Skin epidermis (tissue), 12 donors: ENCODE measurements at regions not wholly inside any gene's neighbourhood (a gene's known extent, or its start where the extent isn't known, plus 50 kb on each side); places are given as distances from the start of the nearest gene placed in this dataset.
"Not testable (repeated sequence)": the region's sequence is repeated elsewhere in the genome, so short reads cannot be mapped to it uniquely, and the experiment has no call there.

Source experiments
- H3K27ac ChIP-seq, 21 experiments: fragments of 200-600 bp; sonication (generic) in 11 of 21; one replicate each; pipeline ENCODE4 v1.5.0; 2020; ENCODE audit warnings: mild to moderate bottlenecking in 3 of 21, inconsistent platforms in 2 of 21, moderate library complexity in 2 of 21
- H3K4me3 ChIP-seq, 7 experiments: fragments of 200-600 bp; sonication (generic) in 2 of 7; one replicate each; pipeline ENCODE4 v1.5.0; 2020; ENCODE audit warnings: inconsistent platforms in 2 of 7, mild to moderate bottlenecking in 2 of 7, moderate library complexity in 1 of 7

DNA sequence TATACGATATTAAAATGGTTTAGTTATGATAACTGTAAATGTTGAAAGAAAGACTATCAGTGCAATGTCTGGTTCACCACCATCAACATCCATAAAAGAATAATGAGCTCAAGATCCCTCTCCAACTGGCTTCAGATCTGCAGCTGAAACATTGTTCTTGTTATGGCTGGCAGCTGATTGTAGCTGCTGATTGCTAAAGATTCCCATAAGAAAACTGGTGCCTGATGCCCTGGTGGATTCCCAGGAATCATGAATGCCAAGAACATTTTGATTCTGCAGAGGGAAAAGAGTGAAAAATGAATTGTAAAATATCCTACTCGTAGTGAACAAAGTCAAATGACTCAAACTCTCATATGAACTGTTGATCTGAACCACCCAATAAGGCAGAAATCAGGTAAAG lies 1160.2 kb downstream of the EPHA7 start:
- no peak overlapping the region for H3K27ac ChIP-seq
- no peak overlapping the region for H3K4me3 ChIP-seq

DNA sequence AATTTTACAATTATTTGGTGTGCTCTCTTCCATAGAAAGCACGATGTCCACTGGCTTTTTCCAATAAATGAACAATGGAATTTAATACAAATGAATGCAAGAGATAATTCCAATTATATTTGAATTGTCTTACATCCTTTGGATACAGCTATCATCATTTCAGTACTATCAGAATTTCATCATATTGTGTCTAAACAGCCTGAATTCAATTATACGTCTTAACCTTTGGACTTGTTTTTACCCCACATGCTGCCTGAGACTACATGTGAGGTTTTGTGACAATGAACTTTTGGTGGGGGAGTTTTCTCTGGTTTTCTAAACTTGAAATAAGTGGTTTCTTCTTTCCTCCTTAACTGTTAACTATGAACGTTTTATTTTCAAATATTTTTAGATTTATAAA lies 1176.0 kb downstream of the EPHA7 start:
- H3K4me3 ChIP-seq, result no peak overlapping the region

DNA sequence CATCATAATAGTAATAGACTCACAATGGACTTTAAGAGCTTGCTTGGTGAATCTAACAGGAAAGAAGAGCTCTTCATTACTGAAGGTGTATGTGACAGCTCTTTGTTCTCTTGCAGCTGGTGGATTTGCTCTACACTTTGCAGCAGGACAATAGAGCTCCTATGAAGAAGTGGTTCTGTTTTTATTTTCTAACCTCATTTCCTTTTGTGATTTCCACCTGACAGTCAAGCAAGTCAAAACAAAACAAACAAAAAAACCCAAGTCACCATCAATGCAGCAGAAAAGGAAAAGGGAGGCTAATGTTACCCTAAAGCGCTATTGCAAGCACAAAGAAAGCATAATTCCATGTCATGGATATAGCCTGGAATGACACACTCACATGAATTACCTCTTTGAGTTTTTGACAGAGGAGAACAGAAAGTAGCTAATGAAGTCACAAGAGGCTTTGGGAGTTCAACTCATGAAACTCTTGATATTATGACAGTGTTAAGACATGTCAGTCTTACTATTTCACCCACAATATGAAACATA lies 1188.1 kb downstream of the EPHA7 start:
- Histone ChIP-seq H3K27ac (no peak overlapping the region), H3K4me3 (no peak overlapping the region)

More for the DNA sequence above, 1176.0 kb downstream of the EPHA7 start:
- no peak overlapping the region for H3K27ac ChIP-seq

DNA sequence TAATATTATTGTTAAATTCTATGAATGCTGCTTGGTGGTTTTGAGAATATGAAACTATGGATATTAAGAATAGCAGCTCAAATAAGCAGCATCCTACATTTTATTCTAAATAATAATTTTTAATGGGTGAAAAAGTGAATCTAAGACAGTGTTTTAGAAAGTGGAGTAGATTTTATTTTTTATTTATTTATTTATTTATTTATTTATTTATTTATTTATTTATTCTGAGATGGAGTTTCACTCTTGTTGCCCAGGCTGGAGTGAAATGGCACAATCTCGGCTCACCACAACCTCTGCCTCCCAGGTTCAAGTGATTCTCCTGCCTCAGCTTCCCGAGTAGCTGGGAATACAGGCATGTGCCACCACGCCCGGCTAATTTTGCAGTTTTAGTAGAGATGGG lies 1199.4 kb downstream of the EPHA7 start:
- not testable (repeated sequence) for H3K27ac ChIP-seq, H3K4me3 ChIP-seq

DNA sequence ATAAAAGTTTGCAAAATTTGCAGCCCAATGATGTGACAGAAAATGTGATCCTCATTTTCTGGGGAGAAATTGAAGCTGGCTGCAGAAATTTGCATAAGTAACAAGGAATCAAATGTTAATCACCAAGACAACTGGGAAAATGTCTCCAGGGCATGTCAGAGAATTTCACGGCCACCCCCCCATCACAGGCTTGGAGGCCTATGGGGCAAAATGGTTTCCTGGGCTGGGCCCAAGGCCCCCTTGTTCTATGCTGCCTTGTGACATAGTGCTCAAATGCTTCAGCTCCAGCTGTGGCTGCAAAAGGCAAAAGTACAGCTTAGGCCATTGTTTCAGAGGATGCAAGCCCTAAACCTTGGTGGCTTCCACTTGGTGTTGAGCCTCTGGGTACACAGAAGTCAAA lies 1202.6 kb downstream of the EPHA7 start:
- Histone ChIP-seq H3K27ac (no peak overlapping the region), H3K4me3 (no peak overlapping the region)

DNA sequence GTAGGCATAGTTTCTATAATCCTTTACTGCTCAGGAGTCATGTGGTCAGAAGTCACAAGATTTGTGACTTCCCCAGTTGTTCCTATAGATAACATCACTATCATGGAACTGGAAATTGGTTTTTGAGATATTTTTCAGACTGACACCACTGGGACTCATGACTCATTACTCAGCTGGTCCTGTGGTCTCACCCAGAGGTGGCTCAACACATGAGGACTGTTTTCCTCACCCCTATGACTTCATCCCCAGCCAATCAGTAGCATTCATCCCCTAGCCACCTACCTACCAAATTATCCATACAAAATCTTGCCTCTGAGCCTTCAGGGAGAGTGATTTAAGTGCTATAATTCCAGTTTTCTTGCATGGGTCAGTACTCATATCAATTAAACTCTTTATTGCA lies 1217.7 kb downstream of the EPHA7 start:
- Histone ChIP-seq H3K4me3 (no peak overlapping the region), H3K27ac (no peak overlapping the region)

DNA sequence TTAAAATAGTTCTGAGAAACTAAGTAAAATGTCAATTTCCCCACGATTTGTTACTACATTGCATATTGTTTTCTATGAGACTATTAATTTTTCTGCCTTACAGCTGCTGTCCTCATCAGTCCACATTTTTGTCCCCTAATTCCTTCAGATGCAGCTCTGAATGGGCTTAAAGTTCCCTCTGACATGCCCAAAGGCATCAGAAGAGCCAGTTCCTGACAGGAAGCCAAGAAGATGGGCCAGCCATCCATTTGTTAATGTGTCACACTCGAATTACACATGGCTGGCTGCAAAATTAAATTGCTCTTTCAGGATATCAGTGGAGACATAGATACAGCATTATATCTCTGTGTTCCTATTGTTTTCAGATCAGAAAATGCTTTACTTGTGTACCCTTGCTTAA lies 1223.0 kb downstream of the EPHA7 start:
- no peak overlapping the region for H3K27ac ChIP-seq
- H3K4me3 ChIP-seq, result no peak overlapping the region

DNA sequence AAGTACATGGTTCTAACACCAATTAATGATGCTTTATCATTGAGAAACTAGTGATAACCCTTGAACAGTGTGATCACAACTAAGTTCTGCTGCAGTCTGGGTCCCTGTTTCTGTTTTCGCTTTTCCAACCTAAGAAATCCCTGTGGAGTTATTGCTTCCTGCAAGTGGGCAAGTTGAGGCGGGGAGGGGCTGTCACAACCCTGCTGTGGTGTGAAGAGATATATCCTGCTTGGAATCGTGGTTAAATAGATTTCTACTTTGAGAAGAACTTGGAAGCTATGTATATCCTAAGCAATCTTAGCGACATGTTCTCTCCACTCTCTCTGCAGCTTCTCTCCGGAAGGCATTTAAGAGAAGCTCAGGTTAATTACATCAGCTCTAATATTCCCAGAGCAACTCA lies 1223.6 kb downstream of the EPHA7 start:
- no peak overlapping the region for H3K27ac ChIP-seq
- H3K4me3 ChIP-seq, result no peak overlapping the region

DNA sequence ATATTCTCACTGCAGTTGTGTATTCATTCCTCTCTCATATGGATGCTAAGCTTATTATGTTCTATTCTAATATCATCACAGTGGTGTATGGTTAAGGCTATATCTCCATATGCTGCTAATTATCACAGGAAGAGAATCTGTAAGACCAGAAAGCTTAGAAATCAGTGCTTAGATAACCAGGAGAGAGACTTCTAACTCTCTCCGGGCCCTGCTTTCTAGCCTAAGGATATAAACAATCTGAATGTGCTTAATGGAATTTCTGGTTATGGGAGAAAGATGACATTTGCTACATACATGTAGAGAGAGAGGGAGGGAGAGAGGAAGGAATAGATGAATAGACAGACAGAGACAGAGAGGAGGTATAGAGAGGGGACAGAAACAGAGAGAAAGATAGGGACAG lies 1231.3 kb downstream of the EPHA7 start:
- no peak overlapping the region for H3K27ac ChIP-seq
- H3K4me3 ChIP-seq, result no peak overlapping the region

DNA sequence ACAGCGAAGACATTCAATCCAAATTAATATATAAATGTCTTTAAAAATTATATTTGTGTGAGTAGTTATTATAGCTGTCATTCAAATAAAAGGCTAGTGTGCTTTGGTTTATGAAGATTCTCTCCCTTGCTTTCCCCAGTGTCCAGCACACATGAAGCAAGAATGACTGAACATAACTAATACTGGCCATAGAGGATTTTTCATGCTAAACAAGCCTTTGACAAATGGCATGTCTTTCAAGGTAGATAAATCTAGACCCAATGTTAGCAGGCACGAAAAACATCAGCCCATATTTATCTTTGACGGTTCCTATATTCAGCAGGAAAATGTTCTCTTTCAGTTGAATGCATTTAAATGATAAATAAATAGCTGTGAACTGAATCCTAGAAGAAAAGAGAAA lies 1234.4 kb downstream of the EPHA7 start:
- Histone ChIP-seq H3K4me3 (no peak overlapping the region), H3K27ac (no peak overlapping the region)

DNA sequence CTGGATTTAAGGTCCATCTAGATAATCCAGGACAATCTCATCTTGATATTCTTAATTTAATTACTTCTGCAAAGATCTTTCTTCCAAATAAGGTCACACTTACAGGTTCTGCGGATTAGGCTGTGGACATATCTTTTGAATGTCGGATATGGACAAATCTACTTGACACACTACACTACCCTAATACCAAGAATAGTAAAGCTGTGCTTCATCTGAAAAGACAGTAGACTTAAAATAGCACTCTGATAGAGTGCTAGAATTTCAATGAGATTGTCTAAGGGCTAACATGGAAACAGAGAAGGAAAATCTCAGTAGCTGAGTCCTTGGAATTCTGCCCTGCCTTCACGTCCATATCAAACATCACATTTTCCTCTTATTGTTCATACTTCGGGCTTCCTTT lies 1238.0 kb downstream of the EPHA7 start:
- H3K4me3 ChIP-seq, result no peak overlapping the region
- no peak overlapping the region for H3K27ac ChIP-seq

DNA sequence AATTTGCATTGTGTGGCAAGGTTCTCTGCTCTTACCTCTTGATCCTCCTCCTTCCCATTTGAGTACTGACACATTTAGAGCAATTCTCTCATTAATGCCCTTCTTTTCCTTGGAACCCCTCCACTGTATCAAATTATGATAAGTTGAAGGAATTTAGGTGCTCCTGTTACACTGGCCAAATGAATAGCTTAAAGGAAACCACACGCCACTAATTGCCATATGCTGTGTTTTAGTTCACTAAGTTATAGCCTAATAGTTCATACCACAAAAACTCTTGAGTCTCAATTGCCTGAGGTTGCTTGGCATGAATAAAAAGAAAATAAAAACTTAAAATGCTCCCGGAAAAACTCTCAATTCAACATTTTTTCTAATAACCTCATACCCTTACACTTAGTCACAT lies 1239.3 kb downstream of the EPHA7 start:
- Histone ChIP-seq H3K27ac (no peak overlapping the region), H3K4me3 (no peak overlapping the region)

DNA sequence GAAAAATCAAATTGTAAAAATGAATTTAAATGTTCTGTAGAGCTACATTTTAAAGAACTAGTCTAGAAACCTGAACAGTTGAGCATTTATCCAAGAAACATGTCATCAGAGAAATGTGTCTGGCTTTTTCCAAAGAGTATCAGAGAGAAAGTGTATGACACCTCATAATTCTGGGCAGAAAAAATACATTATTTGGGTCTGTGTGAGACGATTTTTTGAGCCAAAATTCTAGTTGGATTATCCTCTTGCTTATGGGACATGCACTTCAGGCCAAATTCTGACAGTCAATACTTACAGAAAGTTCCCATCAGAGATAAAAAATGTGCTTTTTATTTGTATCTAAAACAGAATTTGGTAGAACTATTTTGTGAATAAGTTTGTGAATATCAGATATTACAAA lies 1242.7 kb downstream of the EPHA7 start:
- H3K4me3 ChIP-seq, result no peak overlapping the region
- no peak overlapping the region for H3K27ac ChIP-seq

DNA sequence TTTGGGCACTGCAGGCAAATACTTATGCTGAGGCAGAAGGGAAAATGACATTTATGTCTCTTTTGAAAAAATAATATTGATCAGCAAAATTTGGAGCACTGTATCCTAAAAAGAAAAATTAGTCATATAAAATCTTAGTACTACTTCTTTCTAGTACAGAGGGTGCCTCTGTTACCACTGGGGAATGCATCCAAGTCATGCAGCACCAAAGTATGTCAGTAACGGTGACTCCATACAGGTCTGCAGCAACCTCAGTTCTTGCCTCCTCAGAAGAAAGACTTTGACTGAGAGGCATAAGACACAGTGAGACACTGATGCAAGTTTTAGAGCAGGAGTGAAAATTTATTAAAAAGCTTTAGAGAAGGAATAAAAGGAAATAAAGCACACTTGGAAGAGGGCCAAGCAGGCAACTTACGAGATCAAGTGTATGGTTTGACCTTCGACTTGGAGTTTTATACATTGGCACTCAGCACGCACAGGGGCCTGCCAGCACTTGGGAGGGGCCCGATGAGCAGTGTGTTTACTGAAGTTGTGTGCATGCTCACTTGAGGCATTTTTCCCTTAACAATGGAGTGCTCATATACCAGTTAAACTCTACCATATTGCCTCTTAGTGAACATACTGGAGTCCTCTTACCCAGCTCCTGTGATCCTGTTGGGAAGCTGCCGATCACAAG lies 1244.8 kb downstream of the EPHA7 start:
- no peak overlapping the region for H3K27ac ChIP-seq
- no peak overlapping the region for H3K4me3 ChIP-seq

DNA sequence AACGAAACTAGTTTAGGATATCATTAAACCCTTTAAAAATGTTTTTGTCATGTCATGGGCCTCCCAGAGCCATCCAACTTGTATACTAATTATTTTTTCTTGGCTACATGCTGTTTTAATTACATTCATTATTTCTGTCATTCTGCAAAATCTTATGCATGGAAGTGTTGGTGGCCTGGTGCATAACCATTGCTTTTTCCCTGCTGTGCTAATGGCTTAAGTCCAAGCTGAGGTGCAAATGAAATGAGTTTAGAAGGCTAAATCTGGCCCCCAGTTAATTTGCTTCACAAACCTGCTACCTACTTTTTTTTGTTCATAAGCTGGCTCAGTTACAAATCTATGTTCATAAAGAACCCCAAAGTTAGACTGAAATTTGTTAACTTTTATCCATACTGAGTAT lies 1249.9 kb downstream of the EPHA7 start:
- no peak overlapping the region for H3K4me3 ChIP-seq
- H3K27ac ChIP-seq, result no peak overlapping the region

DNA sequence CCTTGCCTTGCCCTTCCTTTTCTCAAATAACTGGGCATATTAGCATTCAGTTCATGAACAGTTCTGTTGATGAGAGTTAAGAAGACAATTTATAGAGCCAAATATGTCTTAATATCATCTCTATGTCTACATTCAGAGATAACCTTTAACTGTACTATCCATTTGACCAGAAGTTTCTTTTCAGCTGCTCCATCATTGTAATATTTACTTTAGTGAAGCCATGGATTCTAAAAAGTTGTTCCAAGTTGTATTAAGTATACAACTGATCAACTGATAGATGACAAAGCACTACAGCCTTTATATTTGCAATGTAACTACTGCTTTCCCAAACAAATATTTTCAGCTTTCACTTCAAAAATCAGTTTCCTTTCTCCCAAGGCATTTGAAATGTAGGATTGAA lies 1252.7 kb downstream of the EPHA7 start:
- H3K4me3 ChIP-seq, result no peak overlapping the region

DNA sequence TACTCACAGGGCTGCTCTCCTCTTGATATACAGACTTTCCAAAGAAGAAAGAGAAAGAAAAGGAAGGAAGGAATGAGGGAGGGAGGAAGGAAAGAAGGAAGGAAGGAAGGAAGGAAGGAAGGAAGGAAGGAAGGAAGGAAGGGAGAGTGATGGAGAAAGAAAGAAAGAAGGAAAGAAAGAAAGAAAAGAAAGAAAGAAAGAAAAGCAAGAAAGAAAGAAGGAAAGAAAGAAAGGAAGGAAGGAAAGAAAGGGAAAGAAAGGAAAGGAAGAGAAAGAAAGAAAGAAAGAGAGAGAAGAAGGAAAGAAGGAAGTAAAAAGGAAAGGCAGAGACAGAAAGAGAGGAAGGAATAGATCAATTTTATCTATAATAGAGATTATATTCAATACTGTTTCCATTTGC lies 1257.4 kb downstream of the EPHA7 start:
- Histone ChIP-seq H3K27ac (no peak overlapping the region), H3K4me3 (no peak overlapping the region)

More for the DNA sequence above, 1252.7 kb downstream of the EPHA7 start:
- no peak overlapping the region for H3K27ac ChIP-seq

DNA sequence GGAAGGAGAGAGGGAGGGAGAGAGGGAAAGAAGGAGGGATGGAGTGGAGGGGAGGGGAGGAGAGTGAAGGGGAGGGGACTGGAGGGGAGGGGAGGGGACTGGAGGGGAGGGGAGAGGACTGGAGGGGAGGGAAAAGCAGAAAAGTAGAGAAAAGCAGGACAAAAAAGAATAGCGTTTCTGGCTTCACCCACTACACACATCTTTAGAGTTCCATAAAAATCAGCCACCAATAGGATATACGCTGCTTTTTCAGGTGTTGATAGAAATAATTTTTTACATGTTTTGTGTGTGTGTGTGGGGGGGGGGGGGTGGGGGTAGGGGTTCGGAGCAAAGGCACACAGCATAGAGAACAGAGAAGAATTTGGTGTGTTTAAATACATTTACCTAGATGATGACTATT lies 1259.1 kb downstream of the EPHA7 start:
- H3K4me3 ChIP-seq, result no peak overlapping the region
- no peak overlapping the region for H3K27ac ChIP-seq

DNA sequence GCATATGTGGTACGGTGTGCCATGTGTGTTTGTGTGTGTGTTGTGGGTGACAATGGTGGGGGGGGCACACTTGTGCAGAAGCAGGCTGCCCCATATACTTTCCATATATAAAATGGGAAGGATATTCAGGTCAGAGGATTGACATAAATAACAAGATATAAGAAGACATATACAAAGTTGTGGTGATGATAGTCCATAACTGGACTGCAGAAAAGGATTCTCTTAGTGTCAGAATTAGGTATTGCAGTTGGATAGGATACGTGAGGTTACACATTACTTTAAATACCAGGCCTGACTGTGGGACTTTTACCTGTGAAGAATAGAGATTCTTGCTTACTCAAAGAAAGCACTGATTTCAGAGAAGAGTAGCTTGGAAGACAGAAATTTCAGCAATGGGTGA lies 1260.3 kb downstream of the EPHA7 start:
- Histone ChIP-seq H3K27ac (no peak overlapping the region), H3K4me3 (no peak overlapping the region)

DNA sequence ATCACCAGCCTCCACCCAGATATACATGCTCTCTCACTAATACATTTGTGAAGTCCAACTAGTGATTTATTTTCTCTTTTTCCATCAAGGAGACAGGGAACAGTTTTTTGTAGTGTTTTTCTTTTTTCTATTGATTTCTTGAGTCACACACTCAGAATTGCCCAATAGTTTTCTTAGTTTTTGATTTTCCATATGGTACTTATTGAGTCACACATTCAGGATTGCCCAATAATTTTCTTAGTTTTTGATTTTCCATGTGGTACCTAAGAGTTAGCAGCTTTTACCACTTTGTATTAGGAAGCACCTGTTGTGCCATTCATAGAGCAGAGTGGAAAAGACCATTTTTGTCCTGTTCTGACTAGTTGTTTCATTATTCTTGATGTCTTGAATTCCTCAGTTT lies 1268.8 kb downstream of the EPHA7 start:
- Histone ChIP-seq H3K4me3 (no peak overlapping the region), H3K27ac (no peak overlapping the region)

DNA sequence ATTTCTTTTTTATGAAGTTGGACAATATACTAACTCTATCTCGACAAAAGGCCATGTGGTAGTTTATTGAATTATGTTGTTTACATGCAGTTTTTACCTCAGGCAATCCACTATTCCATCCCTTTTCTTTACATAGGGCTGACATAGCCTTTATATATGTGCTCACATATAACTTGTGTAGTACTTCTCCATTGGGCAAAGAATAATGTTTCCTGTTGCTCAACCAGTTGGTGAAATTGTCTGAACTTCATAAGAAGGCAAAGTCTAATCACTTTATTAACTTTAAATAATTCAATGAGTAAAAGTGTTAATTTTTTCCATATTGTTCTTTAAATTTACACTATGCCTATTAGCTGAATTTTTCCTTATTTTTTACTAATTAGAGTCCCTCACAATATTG lies 1272.1 kb downstream of the EPHA7 start:
- Histone ChIP-seq H3K27ac (no peak overlapping the region), H3K4me3 (no peak overlapping the region)

DNA sequence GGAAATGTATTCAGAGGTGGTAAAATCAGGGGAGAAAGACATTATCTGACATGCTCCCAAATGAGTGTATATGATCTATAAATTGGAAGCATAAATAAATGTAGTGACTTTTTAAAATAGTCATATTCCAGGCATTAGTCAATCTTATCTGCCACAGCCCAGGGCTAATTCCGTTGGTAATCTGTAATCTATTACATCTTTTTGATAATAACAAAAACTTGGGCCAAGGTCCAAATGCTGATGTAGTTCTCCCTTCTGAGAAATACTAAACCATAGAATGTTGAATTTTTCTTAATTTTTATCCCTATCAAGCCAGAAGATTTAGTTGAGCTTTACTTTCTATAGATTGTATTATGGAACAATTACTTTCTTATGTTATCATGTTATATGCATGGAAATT lies 1279.8 kb downstream of the EPHA7 start:
- no peak overlapping the region for H3K27ac ChIP-seq
- no peak overlapping the region for H3K4me3 ChIP-seq
